KMS-11 (cell line): ENCODE measurements at regions not wholly inside any gene's neighbourhood (a gene's known extent, or its start where the extent isn't known, plus 50 kb on each side); places are given as distances from the start of the nearest gene placed in this dataset.

Source experiments
- H2AFZ ChIP-seq: fragments of 200-600 bp; sonication (generic); 2 replicates; pipeline ENCODE4 v1.6.1; 2016; ENCODE audit warnings: antibody characterized with exemption, mixed run types, low read depth
- H3K27ac ChIP-seq: fragments of 200-600 bp; sonication (generic); 2 replicates; pipeline ENCODE4 v1.6.1; 2016; ENCODE audit warnings: mild to moderate bottlenecking, mixed run types
- H3K27me3 ChIP-seq: fragments of 200-600 bp; sonication (generic); 2 replicates; pipeline ENCODE4 v1.6.1; 2017; ENCODE audit warnings: mild to moderate bottlenecking, low read depth, mixed run types, moderate library complexity; ENCODE audit not compliant: insufficient read depth
- H3K36me3 ChIP-seq: fragments of 200-600 bp; sonication (generic); 2 replicates; pipeline ENCODE4 v1.6.1; 2017; ENCODE audit warnings: mild to moderate bottlenecking, mixed run types; ENCODE audit not compliant: insufficient read depth
- H3K4me1 ChIP-seq: fragments of 200-600 bp; sonication (generic); 2 replicates; pipeline ENCODE4 v1.6.1; 2016; ENCODE audit warnings: mild to moderate bottlenecking, low read depth, mixed run types; ENCODE audit not compliant: poor library complexity, severe bottlenecking
- H3K4me2 ChIP-seq: fragments of 200-600 bp; sonication (generic); 2 replicates; pipeline ENCODE4 v1.7.0; 2016; ENCODE audit warnings: mild to moderate bottlenecking, mixed run types
- H3K4me3 ChIP-seq: fragments of 200-600 bp; sonication (generic); IDR thresholded peaks from 2 replicates; pipeline ENCODE4 v1.6.1; 2017; ENCODE audit warnings: low read depth, low read length, mixed read lengths; ENCODE audit not compliant: insufficient read depth
- H3K79me2 ChIP-seq: fragments of 200-600 bp; sonication (generic); 2 replicates; pipeline ENCODE4 v1.6.1; 2016; ENCODE audit warnings: low read depth, mixed run types; ENCODE audit not compliant: insufficient read depth
- H3K9ac ChIP-seq: fragments of 200-600 bp; sonication (generic); 2 replicates; pipeline ENCODE4 v1.6.1; 2016; ENCODE audit warnings: mild to moderate bottlenecking, mixed run types
- H4K20me1 ChIP-seq: fragments of 200-600 bp; sonication (generic); 2 replicates; pipeline ENCODE4 v1.6.1; 2016; ENCODE audit warnings: mild to moderate bottlenecking, mixed run types; ENCODE audit not compliant: insufficient read depth
- CTCF ChIP-seq: fragments of 200-600 bp; sonication (generic); conservative IDR thresholded peaks from 2 replicates; pipeline ENCODE4 v1.6.1; 2017; ENCODE audit warnings: low read depth, mild to moderate bottlenecking, antibody characterized with exemption, low read length, moderate library complexity, mixed read lengths

- H3K36me3 ChIP-seq: no peaks in the 10 kb centered on the region
- no peaks in the 10 kb centered on the region for H3K79me2 ChIP-seq
These were observed 859.3 kb upstream of the LCORL start for GRCh38 chr4:18880871-18881270.

GRCh38 chr4:18878561-18878960 lies 857.0 kb upstream of the LCORL start:
- no peak for TF ChIP-seq CTCF
- no peaks in the 10 kb centered on the region for H3K79me2 ChIP-seq

More at GRCh38 chr4:18880871-18881270, 859.3 kb upstream of the LCORL start:
- Histone ChIP-seq H3K27ac (no peak overlapping the region), H3K4me3 (no peak overlapping the region), H2AFZ (no peak overlapping the region), H3K9ac (no peak overlapping the region), H4K20me1 (no peaks in the 10 kb centered on the region), H3K4me1 (no peaks in the 10 kb centered on the region), H3K4me2 (no peak overlapping the region), H3K27me3 (no peaks in the 10 kb centered on the region)
- TF ChIP-seq CTCF: no peak

GRCh38 chr4:18869166-18869565 lies 847.6 kb upstream of the LCORL start:
- Histone ChIP-seq H3K4me2 (no peak overlapping the region), H3K4me3 (no peak overlapping the region), H3K9ac (no peak overlapping the region), H3K4me1 (no peaks in the 10 kb centered on the region), H3K27ac (no peak overlapping the region), H3K79me2 (no peaks in the 10 kb centered on the region), H3K27me3 (no peaks in the 10 kb centered on the region), H4K20me1 (no peaks in the 10 kb centered on the region), H2AFZ (no peak overlapping the region), H3K36me3 (no peaks in the 10 kb centered on the region)
- no peak for TF ChIP-seq CTCF

More at GRCh38 chr4:18878561-18878960, 857.0 kb upstream of the LCORL start:
- Histone ChIP-seq H3K36me3 (no peaks in the 10 kb centered on the region), H2AFZ (no peak overlapping the region), H3K4me3 (no peak overlapping the region), H3K4me2 (no peak overlapping the region), H4K20me1 (no peaks in the 10 kb centered on the region), H3K27me3 (no peaks in the 10 kb centered on the region), H3K27ac (no peak overlapping the region), H3K4me1 (no peaks in the 10 kb centered on the region), H3K9ac (no peak overlapping the region)

GRCh38 chr4:18860836-18861530 lies 839.4 kb upstream of the LCORL start:
- no peak for TF ChIP-seq CTCF
- Histone ChIP-seq H4K20me1 (no peaks in the 10 kb centered on the region), H3K79me2 (no peaks in the 10 kb centered on the region), H3K27ac (no peak overlapping the region), H3K4me1 (no peaks in the 10 kb centered on the region), H3K4me3 (no peak overlapping the region), H3K4me2 (no peak overlapping the region), H3K27me3 (no peaks in the 10 kb centered on the region), H3K9ac (no peak overlapping the region), H2AFZ (no peak overlapping the region), H3K36me3 (no peaks in the 10 kb centered on the region)
